Endodermal cell (in vitro differentiated cells): ENCODE measurements at regions not wholly inside any gene's neighbourhood (a gene's known extent, or its start where the extent isn't known, plus 50 kb on each side); places are given as distances from the start of the nearest gene placed in this dataset.

Experiments
- DNase-seq: peaks from one replicate; pipeline ENCODE4 v3.0.0-alpha.2; 2017
- H3K27ac ChIP-seq: 2 replicates; pipeline ENCODE4 v1.5.1; 2013; ENCODE audit warnings: mild to moderate bottlenecking, low read depth, low read length, moderate library complexity
- H3K27me3 ChIP-seq: 2 replicates; pipeline ENCODE4 v1.6.1; 2013; ENCODE audit warnings: mild to moderate bottlenecking, low read length, moderate library complexity; ENCODE audit not compliant: insufficient read depth, control insufficient read depth, poor library complexity, severe bottlenecking
- H3K36me3 ChIP-seq: 2 replicates; pipeline ENCODE4 v1.7.0; 2013; ENCODE audit warnings: mild to moderate bottlenecking, low read length, moderate library complexity; ENCODE audit not compliant: control insufficient read depth, insufficient read depth
- H3K4me1 ChIP-seq: one replicate; pipeline ENCODE4 v1.7.0; 2013; ENCODE audit warnings: low read length; ENCODE audit not compliant: control insufficient read depth, insufficient read depth
- H3K4me3 ChIP-seq: 2 replicates; pipeline ENCODE4 v1.5.1; 2013; ENCODE audit warnings: mild to moderate bottlenecking, low read length, moderate library complexity
- H3K9ac ChIP-seq: 2 replicates; pipeline ENCODE4 v1.6.1; 2013; ENCODE audit warnings: mild to moderate bottlenecking, low read length, moderate library complexity; ENCODE audit not compliant: poor library complexity, severe bottlenecking; ENCODE audit errors: extremely low read depth
- H3K9me3 ChIP-seq: 2 replicates; pipeline ENCODE4 v1.6.1; 2013; ENCODE audit warnings: mild to moderate bottlenecking, low read length, moderate library complexity; ENCODE audit not compliant: control insufficient read depth
- H3K27ac Mint-ChIP-seq: 2 replicates; pipeline ENCODE4 v1.8.0; 2020; ENCODE audit warnings: mixed read lengths
- H3K27me3 Mint-ChIP-seq: 2 replicates; pipeline ENCODE4 v1.8.0; 2021; ENCODE audit warnings: mild to moderate bottlenecking, mixed read lengths; ENCODE audit not compliant: insufficient read depth
- H3K36me3 Mint-ChIP-seq: 2 replicates; pipeline ENCODE4 v1.8.0; 2020; ENCODE audit warnings: low read depth, mixed read lengths
- H3K4me1 Mint-ChIP-seq: 2 replicates; pipeline ENCODE4 v1.8.0; 2020; ENCODE audit warnings: mixed read lengths
- H3K4me3 Mint-ChIP-seq: 2 replicates; pipeline ENCODE4 v1.8.0; 2020; ENCODE audit warnings: mild to moderate bottlenecking, moderate library complexity, mixed read lengths
- H3K9me3 Mint-ChIP-seq: 2 replicates; pipeline ENCODE4 v1.8.0; 2020; ENCODE audit warnings: mild to moderate bottlenecking, mixed read lengths
- CTCF ChIP-seq: fragments of 200-600 bp; sonication (generic); conservative IDR thresholded peaks from 2 replicates; pipeline ENCODE4 v1.5.0; 2021; ENCODE audit warnings: antibody characterized with exemption, mild to moderate bottlenecking
- WGBS, 2 experiments: methylation state at CpG; one replicate each; pipeline versions ENCODE4 v1.1.5 to v1.1.7; 2013; ENCODE audit warnings: missing lambda C conversion rate in 2 of 2, mixed read lengths in 1 of 2; ENCODE audit not compliant: insufficient coverage in 1 of 2, insufficient read length in 1 of 2; 5-methylcytosine and 5-hydroxymethylcytosine counted together

GRCh38 chr15:97653896-97654295, 306.6 kb upstream of the ARRDC4 start:
- Mint-ChIP-seq H3K27me3 (peaks cover 35% of the 10 kb centered on the region), H3K27ac (no peak overlapping the region), H3K4me3 (no peak overlapping the region), H3K36me3 (no peaks in the 10 kb centered on the region), H3K4me1 (peaks cover 5% of the 10 kb centered on the region), H3K9me3 (no peaks in the 10 kb centered on the region)
- Histone ChIP-seq H3K27ac (no peak overlapping the region), H3K9me3 (no peaks in the 10 kb centered on the region), H3K4me3 (no peak overlapping the region), H3K36me3 (no peaks in the 10 kb centered on the region), H3K27me3 (peaks cover 29% of the 10 kb centered on the region), H3K4me1 (no peaks in the 10 kb centered on the region), H3K9ac (no peak overlapping the region)
- DNase-seq = no peak
- 92% methylated on average over 1 of the region's 1 CpG; no CpG with 5 or more reads in 1 of the 2 experiments for WGBS, 2 experiments
- no peak for TF ChIP-seq CTCF

GRCh38 chr15:97654481-97655076, 305.9 kb upstream of the ARRDC4 start:
- Mint-ChIP-seq H3K4me3 (no peak overlapping the region), H3K36me3 (no peaks in the 10 kb centered on the region), H3K4me1 (peaks cover 5% of the 10 kb centered on the region), H3K27ac (no peak overlapping the region), H3K9me3 (no peaks in the 10 kb centered on the region), H3K27me3 (peaks cover 35% of the 10 kb centered on the region)
- Histone ChIP-seq H3K9me3 (no peaks in the 10 kb centered on the region), H3K4me1 (no peaks in the 10 kb centered on the region), H3K27ac (no peak overlapping the region), H3K36me3 (no peaks in the 10 kb centered on the region), H3K9ac (no peak overlapping the region), H3K4me3 (no peak overlapping the region), H3K27me3 (peaks cover 29% of the 10 kb centered on the region)
- no peak for DNase-seq
- WGBS, 2 experiments = 44 to 58% methylated on average over 7 of the region's 7 CpGs
- TF ChIP-seq CTCF = no peak

- no peaks in the 10 kb centered on the region for H3K27me3 Mint-ChIP-seq
- Histone ChIP-seq H3K36me3 (no peaks in the 10 kb centered on the region), H3K9me3 (no peaks in the 10 kb centered on the region), H3K27ac (no peak overlapping the region), H3K27me3 (no peaks in the 10 kb centered on the region), H3K4me1 (no peaks in the 10 kb centered on the region), H3K9ac (no peak overlapping the region), H3K4me3 (no peak overlapping the region)
- 91 to 93% methylated on average over 3 of the region's 3 CpGs for WGBS, 2 experiments
- TF ChIP-seq CTCF = no peak
- DNase-seq = no peak
- H3K4me1 Mint-ChIP-seq = no peaks in the 10 kb centered on the region
- H3K36me3 Mint-ChIP-seq = no peaks in the 10 kb centered on the region
- peaks cover 6% of the 10 kb centered on the region for H3K9me3 Mint-ChIP-seq
- H3K4me3 Mint-ChIP-seq = no peak overlapping the region
- H3K27ac Mint-ChIP-seq = no peak overlapping the region
These were observed 298.7 kb upstream of the ARRDC4 start for GRCh38 chr15:97661796-97662195.
